Right lobe of liver (tissue), 6 donors: ENCODE measurements at regions not wholly inside any gene's neighbourhood (a gene's known extent, or its start where the extent isn't known, plus 50 kb on each side); places are given as distances from the start of the nearest gene placed in this dataset.

Experiments
- ATAC-seq, 4 donors: fragments of 200-7000 bp; cut with Tn5 transposase; one replicate each; pipeline ENCODE4 v1.9.1; 2020; ENCODE audit warnings: mild to moderate bottlenecking in 4 of 4, moderate library complexity in 4 of 4
- DNase-seq, 3 donors: peaks; one replicate each; pipeline ENCODE4 v3.0.0-alpha.2; 2020
- H3K27ac ChIP-seq, 3 donors: fragments of 200-600 bp; one replicate each; pipeline ENCODE4 v1.8.0; 2022
- H3K27me3 ChIP-seq, 2 donors: fragments of 200-600 bp; one replicate each; pipeline ENCODE4 v1.8.0; 2022
- H3K36me3 ChIP-seq, 4 donors: fragments of 200-600 bp; sonication (generic) in 1 of 4; one replicate each; pipeline versions ENCODE4 v1.5.1 to v1.8.0; 2017 to 2022; ENCODE audit warnings: control low read depth in 1 of 4
- H3K4me1 ChIP-seq, 4 donors: fragments of 200-600 bp; sonication (generic) in 1 of 4; one replicate each; pipeline versions ENCODE4 v1.5.1 to v1.8.0; 2017 to 2022; ENCODE audit warnings: control low read depth in 1 of 4
- H3K4me3 ChIP-seq, 3 donors: fragments of 200-600 bp; one replicate each; pipeline ENCODE4 v1.8.0; 2022
- H3K9me3 ChIP-seq, 4 donors: fragments of 200-600 bp; sonication (generic) in 1 of 4; one replicate each; pipeline versions ENCODE4 v1.5.1 to v1.8.0; 2017 to 2022; ENCODE audit warnings: control low read depth in 1 of 4
- POLR2A ChIP-seq: fragments of 450-650 bp; IDR thresholded peaks from one replicate; pipeline ENCODE4 v1.6.1; 2017; ENCODE audit warnings: antibody characterized with exemption, mild to moderate bottlenecking
- WGBS: methylation state at CpG from one replicate; pipeline ENCODE4 v1.1.6; 2018; ENCODE audit warnings: low coverage, low lambda C conversion rate; ENCODE audit not compliant: insufficient coverage; ENCODE audit errors: missing lambda C conversion rate; 5-methylcytosine and 5-hydroxymethylcytosine counted together
- intact Hi-C, 2 donors: fragments of 100-400 bp; cut with DNase I; formaldehyde crosslinking; loops; one replicate each; pipeline versions ENCODE4 v1.11.2 to v1.14.1; 2022
- TF ChIP-seq, protein P1 (sequence below), 4 donors: fragments of 200-600 bp in 3 of 4; fragments of 450-650 bp in 1 of 4; IDR thresholded peaks; one replicate each; pipeline versions ENCODE4 v1.5.1 to v1.8.0; 2016 to 2022; ENCODE audit warnings: antibody characterized with exemption in 4 of 4, mild to moderate bottlenecking in 2 of 4
- donor health status: DM: no; HTN: yes; CAD: no.
- donor health status: DM: no; HTN: no; CAD: no.
- donor health status: DM: no; HTN: no; CAD: no.
- donor health status: DM: no; HTN: yes; CAD: no.
- donor health status: DM: no; HTN: yes; CAD: no.

DNA sequence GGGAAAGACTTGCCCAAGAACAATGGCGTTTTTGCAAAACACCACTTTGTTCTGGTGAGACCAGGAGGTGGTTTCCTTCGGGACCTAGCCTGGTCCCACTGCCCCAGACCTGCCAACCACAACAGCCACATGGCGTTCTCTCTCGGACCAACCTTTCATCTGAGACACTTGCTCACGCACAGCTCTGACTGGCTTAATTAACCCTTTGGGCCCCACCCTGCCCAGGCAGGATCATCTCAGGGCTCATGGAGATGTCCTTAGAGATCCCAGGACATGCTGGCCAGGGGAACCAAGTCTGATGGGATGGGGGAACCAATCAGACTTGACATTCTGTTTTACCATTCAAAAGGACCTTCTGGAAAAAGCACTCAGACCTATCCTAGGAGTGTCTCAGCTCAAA is 97.8 kb upstream of the SLC2A1 start:
- DNase-seq = no peak
- TF ChIP-seq POLR2A = no peak
- TF ChIP-seq, protein P1, sequence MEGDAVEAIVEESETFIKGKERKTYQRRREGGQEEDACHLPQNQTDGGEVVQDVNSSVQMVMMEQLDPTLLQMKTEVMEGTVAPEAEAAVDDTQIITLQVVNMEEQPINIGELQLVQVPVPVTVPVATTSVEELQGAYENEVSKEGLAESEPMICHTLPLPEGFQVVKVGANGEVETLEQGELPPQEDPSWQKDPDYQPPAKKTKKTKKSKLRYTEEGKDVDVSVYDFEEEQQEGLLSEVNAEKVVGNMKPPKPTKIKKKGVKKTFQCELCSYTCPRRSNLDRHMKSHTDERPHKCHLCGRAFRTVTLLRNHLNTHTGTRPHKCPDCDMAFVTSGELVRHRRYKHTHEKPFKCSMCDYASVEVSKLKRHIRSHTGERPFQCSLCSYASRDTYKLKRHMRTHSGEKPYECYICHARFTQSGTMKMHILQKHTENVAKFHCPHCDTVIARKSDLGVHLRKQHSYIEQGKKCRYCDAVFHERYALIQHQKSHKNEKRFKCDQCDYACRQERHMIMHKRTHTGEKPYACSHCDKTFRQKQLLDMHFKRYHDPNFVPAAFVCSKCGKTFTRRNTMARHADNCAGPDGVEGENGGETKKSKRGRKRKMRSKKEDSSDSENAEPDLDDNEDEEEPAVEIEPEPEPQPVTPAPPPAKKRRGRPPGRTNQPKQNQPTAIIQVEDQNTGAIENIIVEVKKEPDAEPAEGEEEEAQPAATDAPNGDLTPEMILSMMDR (IDR thresholded peaks at IDR 0.05) = no peak
- intact Hi-C loops = no loop called here

DNA sequence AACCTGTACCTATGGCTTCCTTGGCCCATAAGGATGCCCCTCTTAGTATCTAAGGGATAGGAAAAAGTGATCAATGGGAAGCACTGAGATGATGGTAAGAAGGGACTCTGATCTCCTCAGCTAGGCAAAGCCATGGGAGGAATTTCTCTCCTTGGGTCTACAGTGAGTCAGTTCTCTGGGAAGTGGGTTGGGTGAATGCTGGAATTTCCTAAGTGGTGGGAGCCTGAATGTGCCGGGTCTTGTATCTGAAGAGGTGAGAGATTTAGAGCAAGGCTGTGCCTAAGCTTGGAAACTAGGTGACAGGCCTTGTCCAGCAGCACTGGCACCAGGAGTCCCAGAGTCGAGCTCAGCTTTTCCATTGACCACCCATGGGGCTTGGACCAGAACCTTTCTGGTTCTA is 96.3 kb upstream of the SLC2A1 start:
- no peak for ATAC-seq
- H3K27ac ChIP-seq = no peak overlapping the region
- no peaks in the 10 kb centered on the region for H3K4me1 ChIP-seq
- no peaks in the 10 kb centered on the region for H3K36me3 ChIP-seq
- H3K9me3 ChIP-seq = no peaks in the 10 kb centered on the region
- intact Hi-C loops = no loop called here
- no peaks in the 10 kb centered on the region for H3K27me3 ChIP-seq
- no CpG with 5 or more reads among the region's 2 CpGs for WGBS
- no peak for DNase-seq
- TF ChIP-seq, protein P1 (IDR thresholded peaks at IDR 0.05) = no peak
- no peak for TF ChIP-seq POLR2A
- no peak overlapping the region for H3K4me3 ChIP-seq

More for the DNA sequence above, 97.8 kb upstream of the SLC2A1 start:
- no peaks in the 10 kb centered on the region for H3K4me1 ChIP-seq
- ATAC-seq = no peak
- H3K27ac ChIP-seq = no peak overlapping the region
- 14% methylated on average over 4 of the region's 5 CpGs for WGBS
- no peak overlapping the region for H3K4me3 ChIP-seq
- H3K36me3 ChIP-seq = no peaks in the 10 kb centered on the region
- H3K9me3 ChIP-seq = no peaks in the 10 kb centered on the region
- no peaks in the 10 kb centered on the region for H3K27me3 ChIP-seq

DNA sequence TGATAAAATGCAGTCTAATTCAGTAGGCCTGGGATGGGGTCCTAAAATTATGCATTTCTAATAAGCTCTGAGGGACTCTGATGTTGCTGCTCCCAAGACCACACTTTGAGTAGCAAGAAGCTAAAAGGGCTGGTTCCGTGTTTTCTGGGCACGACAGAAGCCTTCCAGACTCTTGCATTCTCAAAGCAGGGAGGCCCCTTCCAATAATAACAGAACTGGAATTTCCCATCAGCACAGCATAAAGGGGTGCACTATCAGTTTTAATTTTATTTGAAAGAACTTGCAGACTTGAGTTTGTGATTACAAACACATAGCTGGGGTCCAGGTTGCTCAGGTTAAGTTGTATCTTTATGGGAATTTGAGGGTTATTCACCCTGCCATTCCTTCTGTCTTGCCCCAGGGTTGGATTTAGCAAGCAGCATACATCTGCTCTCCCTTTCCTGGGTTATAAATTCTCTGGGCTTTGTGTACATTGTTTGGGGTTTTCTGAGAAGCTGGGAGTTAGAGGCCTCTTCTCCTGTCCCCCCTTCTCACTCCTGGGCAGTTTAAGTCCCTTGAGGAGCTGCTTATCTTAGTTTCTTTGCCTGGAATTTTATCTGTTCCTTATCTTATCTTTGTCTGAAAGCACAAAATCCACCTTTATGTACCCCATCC is 94.2 kb upstream of the SLC2A1 start:
- no peak overlapping the region for H3K27ac ChIP-seq
- intact Hi-C loops = no loop called here
- ATAC-seq (no peak), DNase-seq (no peak)
- TF ChIP-seq, protein P1 (IDR thresholded peaks at IDR 0.05) = no peak
- no peak for TF ChIP-seq POLR2A
- no peaks in the 10 kb centered on the region for H3K4me1 ChIP-seq
- no peaks in the 10 kb centered on the region for H3K27me3 ChIP-seq
- no CpG with 5 or more reads among the region's 2 CpGs for WGBS
- no peaks in the 10 kb centered on the region for H3K9me3 ChIP-seq
- no peak overlapping the region for H3K4me3 ChIP-seq
- H3K36me3 ChIP-seq = no peaks in the 10 kb centered on the region

DNA sequence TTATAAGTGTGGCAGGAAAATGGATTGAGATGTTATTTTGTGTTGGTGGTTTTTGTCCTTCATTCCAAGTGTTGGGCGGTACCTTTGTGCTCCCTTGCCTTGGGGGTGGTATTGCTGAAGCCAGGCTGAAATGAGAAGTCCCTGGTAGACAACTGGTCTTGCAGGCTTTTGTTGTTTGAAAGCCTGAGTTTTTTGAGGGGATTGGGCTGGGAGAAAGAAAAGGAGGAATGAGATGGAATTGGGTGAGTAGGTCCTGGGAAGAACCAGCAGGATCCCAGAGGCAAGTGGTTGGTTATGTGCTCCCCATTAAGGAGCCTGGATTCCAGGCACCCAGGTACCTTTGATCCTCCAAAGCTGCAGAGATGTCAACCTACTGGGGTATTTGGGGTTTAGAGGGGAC is 93.7 kb upstream of the SLC2A1 start:
- WGBS = 85% methylated on average over 1 of the region's 1 CpG
- H3K36me3 ChIP-seq = no peaks in the 10 kb centered on the region
- no peak overlapping the region for H3K27ac ChIP-seq
- no peaks in the 10 kb centered on the region for H3K27me3 ChIP-seq
- no peak for DNase-seq
- no peak overlapping the region for H3K4me3 ChIP-seq
- no peak for ATAC-seq
- TF ChIP-seq POLR2A = no peak
- TF ChIP-seq, protein P1 (IDR thresholded peaks at IDR 0.05) = no peak
- H3K4me1 ChIP-seq = no peaks in the 10 kb centered on the region
- no peaks in the 10 kb centered on the region for H3K9me3 ChIP-seq
- intact Hi-C loops = no loop called here

DNA sequence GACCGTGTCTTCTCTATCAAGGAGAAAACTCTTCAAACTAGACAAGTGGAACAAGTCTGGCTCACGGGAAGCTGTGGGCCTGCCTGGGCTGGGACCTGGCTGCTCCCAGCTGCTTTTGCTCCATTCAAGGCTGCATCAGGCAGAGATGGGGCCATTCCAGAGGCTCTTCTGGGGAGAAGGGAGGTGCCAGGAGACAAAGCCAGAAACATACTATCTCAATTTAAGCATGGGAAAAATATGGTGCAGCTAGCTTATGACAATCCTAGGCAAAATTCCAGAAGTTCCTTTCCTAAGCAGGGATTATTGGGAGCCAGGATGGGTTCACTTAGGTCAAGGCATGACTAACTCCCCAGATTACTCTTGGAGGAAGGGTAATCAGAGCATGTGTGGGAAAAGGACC is 90.8 kb upstream of the SLC2A1 start:
- intact Hi-C loops = no loop called here
- ATAC-seq (no peak), DNase-seq (no peak)
- H3K4me3 ChIP-seq = no peak overlapping the region
- no peaks in the 10 kb centered on the region for H3K36me3 ChIP-seq
- H3K4me1 ChIP-seq = no peaks in the 10 kb centered on the region
- 50% methylated on average over 2 of the region's 2 CpGs for WGBS
- no peaks in the 10 kb centered on the region for H3K9me3 ChIP-seq
- H3K27ac ChIP-seq = no peak overlapping the region
- TF ChIP-seq, protein P1 (IDR thresholded peaks at IDR 0.05) = no peak
- no peak for TF ChIP-seq POLR2A
- H3K27me3 ChIP-seq = no peaks in the 10 kb centered on the region
